Naive thymus-derived CD4-positive, alpha-beta T cell (primary cell): ENCODE measurements at regions not wholly inside any gene's neighbourhood (a gene's known extent, or its start where the extent isn't known, plus 50 kb on each side); places are given as distances from the start of the nearest gene placed in this dataset.
"Not testable (repeated sequence)": the region's sequence is repeated elsewhere in the genome, so short reads cannot be mapped to it uniquely, and the experiment has no call there.

Source experiments
- ATAC-seq: fragments of 150-1000 bp; cut with Tn5 transposase; 2 replicates; pipeline ENCODE4 v1.10.0; 2021; ENCODE audit warnings: mild to moderate bottlenecking, moderate library complexity
- CTCF ChIA-PET: fragments of 350-600 bp; sonication (Branson Sonifier 250); formaldehyde crosslinking; loops from one replicate; lab custom pipeline; 2021; ENCODE audit warnings: antibody characterized with exemption; lab: Charles Lee
- POLR2A ChIA-PET: fragments of 350-600 bp; sonication (Branson Sonifier 250); formaldehyde crosslinking; loops from one replicate; lab custom pipeline; 2021; ENCODE audit warnings: antibody characterized with exemption, inconsistent platforms; lab: Charles Lee
- DNase-seq, 9 donors: peaks; one replicate each; pipeline versions ENCODE4 v3.0.0 to v3.0.0-alpha.2; 2020 to 2022; ENCODE audit warnings: mixed read lengths in 1 of 9
- H3K27ac ChIP-seq: one replicate; pipeline ENCODE4 v1.7.0; 2013; ENCODE audit warnings: mild to moderate bottlenecking, low read depth, low read length, moderate library complexity
- H3K27me3 ChIP-seq, 2 donors: one replicate each; pipeline ENCODE4 v1.7.0; 2013; ENCODE audit warnings: low read length in 2 of 2, mild to moderate bottlenecking in 2 of 2, moderate library complexity in 2 of 2; ENCODE audit not compliant: control insufficient read depth in 2 of 2, insufficient read depth in 2 of 2
- H3K36me3 ChIP-seq, 3 experiments: 1 replicate in 2 of 3; 2 replicates in 1 of 3; pipeline ENCODE4 v1.7.0; 2013; ENCODE audit warnings: low read length in 3 of 3, mild to moderate bottlenecking in 3 of 3, moderate library complexity in 1 of 3; ENCODE audit not compliant: insufficient read depth in 3 of 3, control insufficient read depth in 2 of 3
- H3K4me1 ChIP-seq, 2 donors: one replicate each; pipeline ENCODE4 v1.7.0; 2013; ENCODE audit warnings: low read length in 2 of 2, mild to moderate bottlenecking in 2 of 2, moderate library complexity in 1 of 2; ENCODE audit not compliant: control insufficient read depth in 2 of 2, insufficient read depth in 2 of 2
- H3K4me3 ChIP-seq: 2 replicates; pipeline ENCODE4 v1.7.0; 2013; ENCODE audit warnings: mild to moderate bottlenecking, low read length
- H3K9me3 ChIP-seq, 3 experiments: 1 replicate in 2 of 3; 2 replicates in 1 of 3; pipeline ENCODE4 v1.7.0; 2013; ENCODE audit warnings: low read length in 3 of 3; ENCODE audit not compliant: control insufficient read depth in 2 of 3
- H3K27ac Mint-ChIP-seq, 9 donors: one replicate each; pipeline ENCODE4 v1.8.0; 2020 to 2022; ENCODE audit warnings: mixed read lengths in 9 of 9, mild to moderate bottlenecking in 8 of 9, moderate library complexity in 5 of 9, inconsistent platforms in 2 of 9
- H3K27me3 Mint-ChIP-seq, 5 donors: one replicate each; pipeline ENCODE4 v1.8.0; 2021 to 2022; ENCODE audit warnings: mixed read lengths in 5 of 5, mild to moderate bottlenecking in 1 of 5
- H3K36me3 Mint-ChIP-seq, 5 donors: one replicate each; pipeline ENCODE4 v1.8.0; 2020 to 2022; ENCODE audit warnings: mixed read lengths in 5 of 5, mild to moderate bottlenecking in 3 of 5, inconsistent platforms in 1 of 5
- H3K4me1 Mint-ChIP-seq, 7 donors: one replicate each; pipeline ENCODE4 v1.8.0; 2020 to 2022; ENCODE audit warnings: mixed read lengths in 7 of 7, mild to moderate bottlenecking in 3 of 7, inconsistent platforms in 1 of 7
- H3K4me3 Mint-ChIP-seq, 10 donors: one replicate each; pipeline ENCODE4 v1.8.0; 2020 to 2022; ENCODE audit warnings: mild to moderate bottlenecking in 10 of 10, mixed read lengths in 10 of 10, moderate library complexity in 6 of 10, inconsistent platforms in 2 of 10
- H3K9me3 Mint-ChIP-seq, 11 donors: one replicate each; pipeline ENCODE4 v1.8.0; 2020 to 2022; ENCODE audit warnings: mixed read lengths in 11 of 11, mild to moderate bottlenecking in 4 of 11, inconsistent platforms in 1 of 11, moderate library complexity in 1 of 11
- intact Hi-C, 2 donors: fragments of 100-400 bp; cut with micrococcal nuclease; formaldehyde crosslinking; loops; one replicate each; pipeline ENCODE4 v1.15.1; 2023

DNA sequence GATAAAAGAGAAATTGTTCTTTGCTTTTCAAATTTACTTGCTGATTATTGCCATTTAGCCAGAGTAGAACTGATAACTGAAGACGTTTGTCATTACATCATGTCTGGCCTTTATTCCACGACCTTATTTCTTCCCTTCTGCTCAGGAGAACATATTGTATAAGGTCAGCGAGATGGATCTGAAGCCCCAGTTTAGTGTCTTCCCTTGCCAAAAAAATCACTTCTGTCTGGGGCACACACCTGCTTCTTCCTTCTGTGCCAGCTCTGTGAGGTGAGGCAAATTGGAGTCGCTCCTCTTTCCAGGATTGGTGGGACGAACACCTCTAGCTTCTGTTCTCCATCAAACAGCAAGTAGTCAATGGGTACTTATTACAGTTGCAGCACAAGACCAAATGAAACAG is 250.3 kb upstream of the CRBN start:
- Mint-ChIP-seq H3K27ac (no peak overlapping the region), H3K4me1 (no peaks in the 10 kb centered on the region), H3K9me3 (peaks cover 0 to 6% (median 0%) of the 10 kb centered on the region in 11 donors), H3K27me3 (peaks cover 0 to 18% (median 4%) of the 10 kb centered on the region in 5 donors), H3K4me3 (no peak overlapping the region), H3K36me3 (no peaks in the 10 kb centered on the region)
- H3K9me3 ChIP-seq = no peaks in the 10 kb centered on the region
- DNase-seq = no peak
- POLR2A ChIA-PET = no interaction called here
- intact Hi-C loops = no loop called here
- H3K4me3 ChIP-seq = no peak overlapping the region
- CTCF ChIA-PET = no interaction called here
- no peaks in the 10 kb centered on the region for H3K27me3 ChIP-seq
- no peaks in the 10 kb centered on the region for H3K36me3 ChIP-seq
- H3K27ac ChIP-seq = no peak overlapping the region
- H3K4me1 ChIP-seq = no peaks in the 10 kb centered on the region
- no peak for ATAC-seq

DNA sequence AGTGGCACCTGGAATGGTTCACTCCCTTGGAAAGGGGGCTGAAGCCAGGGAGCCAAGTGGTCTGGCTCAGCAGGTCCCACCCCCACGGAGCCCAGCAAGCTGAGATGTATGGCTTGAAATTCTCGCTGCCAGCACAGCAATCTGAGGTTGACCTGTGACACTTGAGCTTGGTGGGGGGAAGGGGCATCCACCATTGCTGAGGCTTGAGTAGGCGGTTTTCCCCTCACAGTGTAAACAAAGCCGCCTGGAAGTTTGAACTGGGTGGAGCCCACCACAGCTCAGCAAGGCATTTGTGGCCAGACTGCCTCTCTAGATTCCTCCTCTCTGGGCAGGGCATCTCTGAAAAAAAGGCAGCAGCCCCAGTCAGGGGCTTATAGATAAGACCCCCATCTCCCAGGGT is 228.2 kb upstream of the CRBN start:
- H3K4me1 Mint-ChIP-seq, H3K36me3 ChIP-seq, H3K4me3 Mint-ChIP-seq, H3K9me3 ChIP-seq, H3K27me3 ChIP-seq, H3K27ac ChIP-seq, intact Hi-C loops, POLR2A ChIA-PET, H3K4me3 ChIP-seq, H3K36me3 Mint-ChIP-seq, CTCF ChIA-PET, ATAC-seq, H3K4me1 ChIP-seq, H3K27ac Mint-ChIP-seq, DNase-seq: not testable (repeated sequence)
- peaks cover 4 to 49% (median 9%) of the 10 kb centered on the region in 11 donors for H3K9me3 Mint-ChIP-seq
- peaks cover 0 to 25% (median 9%) of the 10 kb centered on the region in 5 donors for H3K27me3 Mint-ChIP-seq

DNA sequence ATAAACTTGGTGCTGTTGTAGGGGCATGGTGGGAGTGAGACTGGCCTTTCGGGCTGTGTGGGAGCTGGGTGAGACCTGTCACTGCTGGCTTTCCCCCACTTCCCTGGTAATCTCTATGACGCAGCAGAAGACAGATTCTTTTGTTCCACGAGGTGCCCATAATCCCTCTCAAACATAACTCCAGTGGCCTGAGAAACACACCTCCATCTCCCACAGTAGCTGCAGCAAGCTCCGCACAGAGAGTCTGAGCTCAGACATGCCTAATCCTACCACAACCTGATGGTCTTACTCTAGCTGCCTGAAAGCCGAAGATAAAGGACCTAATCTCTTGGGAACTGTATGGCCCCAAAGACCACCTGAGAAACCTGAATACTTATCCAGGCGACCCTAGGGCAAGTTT is 225.6 kb upstream of the CRBN start:
- H3K36me3 Mint-ChIP-seq = peaks cover 0 to 9% (median 0%) of the 10 kb centered on the region in 5 donors
- DNase-seq (no peak), ATAC-seq (no peak)
- Histone ChIP-seq H3K4me1 (no peaks in the 10 kb centered on the region), H3K36me3 (no peaks in the 10 kb centered on the region), H3K27ac (no peak overlapping the region), H3K4me3 (no peak overlapping the region), H3K27me3 (no peaks in the 10 kb centered on the region), H3K9me3 (peaks cover 0 to 8% (median 0%) of the 10 kb centered on the region in 3 experiments)
- H3K27ac Mint-ChIP-seq = no peak overlapping the region
- peaks cover 0 to 38% (median 18%) of the 10 kb centered on the region in 5 donors for H3K27me3 Mint-ChIP-seq
- intact Hi-C loops = no loop called here
- H3K4me1 Mint-ChIP-seq = no peaks in the 10 kb centered on the region
- POLR2A ChIA-PET = no interaction called here
- peaks cover 6 to 52% (median 12%) of the 10 kb centered on the region in 11 donors for H3K9me3 Mint-ChIP-seq
- CTCF ChIA-PET = no interaction called here
- H3K4me3 Mint-ChIP-seq = no peak overlapping the region

DNA sequence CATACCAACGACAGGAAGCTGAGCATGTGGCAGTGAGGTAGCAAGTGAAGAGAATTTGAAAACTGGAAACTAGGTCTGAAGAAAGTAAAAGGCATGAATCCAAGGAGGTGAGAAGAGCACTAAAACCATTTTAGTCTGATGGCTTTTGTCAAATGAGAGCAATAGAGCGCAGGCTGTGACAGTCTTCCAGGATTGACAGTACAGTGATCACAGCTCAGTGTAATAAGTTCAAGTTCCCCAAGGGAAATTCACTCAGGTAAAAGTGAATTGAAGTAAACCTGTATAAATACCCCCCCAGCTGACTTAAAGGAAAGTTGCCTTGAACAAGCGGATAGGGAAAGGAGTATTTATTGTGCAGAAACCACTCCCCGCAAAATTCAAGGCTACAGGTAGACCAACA is 224.2 kb upstream of the CRBN start:
- H3K4me3 ChIP-seq = no peak overlapping the region
- DNase-seq (no peak), ATAC-seq (no peak)
- peaks cover 0 to 8% (median 0%) of the 10 kb centered on the region in 3 experiments for H3K9me3 ChIP-seq
- H3K36me3 ChIP-seq = no peaks in the 10 kb centered on the region
- no peaks in the 10 kb centered on the region for H3K4me1 Mint-ChIP-seq
- H3K4me3 Mint-ChIP-seq = no peak overlapping the region
- H3K27ac ChIP-seq = no peak overlapping the region
- ChIA-PET POLR2A (no interaction called here), CTCF (no interaction called here)
- H3K27ac Mint-ChIP-seq = no peak overlapping the region
- no peaks in the 10 kb centered on the region for H3K27me3 ChIP-seq
- H3K4me1 ChIP-seq = no peaks in the 10 kb centered on the region
- H3K27me3 Mint-ChIP-seq = peaks cover 0 to 47% (median 18%) of the 10 kb centered on the region in 5 donors
- peaks cover 4 to 55% (median 16%) of the 10 kb centered on the region in 11 donors for H3K9me3 Mint-ChIP-seq
- peaks cover 0 to 11% (median 0%) of the 10 kb centered on the region in 5 donors for H3K36me3 Mint-ChIP-seq
- intact Hi-C loops = no loop called here

DNA sequence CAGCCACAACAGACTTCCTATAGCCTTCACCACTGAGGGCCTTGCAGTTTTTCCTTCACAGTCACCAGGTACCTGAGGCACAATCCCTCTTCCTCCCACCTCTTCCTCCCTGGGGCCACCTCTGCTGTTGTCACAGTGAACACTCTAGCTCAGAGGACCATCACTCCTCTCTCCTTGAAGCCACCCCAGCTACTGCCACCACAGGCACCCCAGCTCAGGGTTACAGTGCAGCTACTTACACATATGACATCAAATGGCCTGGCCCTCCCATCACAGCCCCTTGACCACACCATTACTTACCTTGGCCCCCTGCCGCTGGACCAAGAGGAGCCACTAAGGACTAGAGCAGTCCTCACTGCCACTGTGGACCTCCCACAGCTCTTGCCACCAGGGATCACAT is 213.5 kb upstream of the CRBN start:
- Mint-ChIP-seq H3K9me3 (peaks cover 0 to 17% (median 4%) of the 10 kb centered on the region in 11 donors), H3K4me3 (no peak overlapping the region), H3K27me3 (peaks cover 0 to 6% (median 0%) of the 10 kb centered on the region in 5 donors), H3K36me3 (peaks cover 0 to 3% (median 0%) of the 10 kb centered on the region in 5 donors), H3K4me1 (no peaks in the 10 kb centered on the region), H3K27ac (no peak overlapping the region)
- Histone ChIP-seq H3K36me3 (no peaks in the 10 kb centered on the region), H3K4me1 (no peaks in the 10 kb centered on the region), H3K27me3 (no peaks in the 10 kb centered on the region), H3K9me3 (no peaks in the 10 kb centered on the region), H3K4me3 (no peak overlapping the region), H3K27ac (no peak overlapping the region)
- POLR2A ChIA-PET = no interaction called here
- intact Hi-C loops = no loop called here
- DNase-seq (no peak), ATAC-seq (no peak)
- CTCF ChIA-PET = interaction anchor here (0.6 kb wide), 1 partner anchor 1030 kb away, joined by 5 read pairs; no protein-coding TSS in a partner anchor

DNA sequence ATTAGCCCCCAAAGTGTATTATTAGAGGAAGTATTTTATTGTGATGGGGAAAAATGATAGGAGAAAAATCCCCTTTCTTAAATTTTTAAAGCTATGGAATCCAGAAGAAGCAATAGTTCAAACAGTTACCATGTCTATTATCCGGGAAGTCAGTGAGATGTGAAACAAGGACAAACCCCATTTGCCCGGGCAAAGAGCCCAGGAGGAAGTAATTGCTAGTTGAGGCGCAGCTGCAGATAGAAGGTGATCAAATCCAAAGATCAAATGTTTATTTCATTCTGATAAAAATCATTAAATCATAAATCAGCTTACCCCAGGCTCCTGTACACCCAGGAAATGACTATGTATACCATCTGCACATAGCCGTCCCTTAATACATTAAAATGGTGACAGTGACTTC is 204.0 kb upstream of the CRBN start:
- no peak for ATAC-seq
- POLR2A ChIA-PET = no interaction called here
- Mint-ChIP-seq H3K27me3 (peaks cover 0 to 13% (median 4%) of the 10 kb centered on the region in 5 donors), H3K9me3 (peaks cover 0 to 7% (median 0%) of the 10 kb centered on the region in 11 donors), H3K4me3 (no peak overlapping the region), H3K36me3 (peaks cover 0 to 4% (median 0%) of the 10 kb centered on the region in 5 donors), H3K27ac (no peak overlapping the region), H3K4me1 (no peaks in the 10 kb centered on the region)
- H3K4me1 ChIP-seq = no peaks in the 10 kb centered on the region
- CTCF ChIA-PET = no interaction called here
- H3K27me3 ChIP-seq = no peaks in the 10 kb centered on the region
- H3K36me3 ChIP-seq = no peaks in the 10 kb centered on the region
- H3K4me3 ChIP-seq = no peak overlapping the region
- DNase-seq = no peak
- no peaks in the 10 kb centered on the region for H3K9me3 ChIP-seq
- H3K27ac ChIP-seq = no peak overlapping the region
- intact Hi-C loops = no loop called here

DNA sequence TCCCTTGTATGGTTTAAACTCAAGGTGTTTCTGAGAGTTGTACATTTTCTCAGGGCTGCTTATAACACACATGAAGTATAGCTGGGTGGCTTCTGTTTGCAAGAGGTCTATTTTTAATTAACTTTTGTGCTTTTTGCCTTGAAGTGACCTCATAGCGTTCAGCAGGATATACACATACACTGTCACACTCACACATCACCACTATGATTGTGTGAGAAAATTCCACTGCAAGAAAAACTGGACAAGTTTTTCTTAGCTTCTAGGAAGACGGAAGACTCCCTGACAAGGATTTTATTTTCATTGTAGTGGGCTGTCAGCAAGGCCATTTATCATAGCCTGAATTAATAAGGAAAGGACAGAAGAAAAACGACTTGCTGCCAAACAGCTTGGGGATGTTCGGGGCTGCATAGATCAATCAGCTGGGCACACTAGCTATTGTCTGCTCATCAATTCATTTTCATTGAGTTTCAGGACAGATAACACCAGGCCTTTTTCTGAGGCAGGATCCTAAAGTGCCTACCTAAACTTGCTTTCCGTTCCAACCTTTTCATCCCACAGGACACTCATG is 192.8 kb upstream of the CRBN start:
- Histone ChIP-seq H3K4me3 (no peak overlapping the region), H3K27me3 (no peaks in the 10 kb centered on the region), H3K4me1 (no peaks in the 10 kb centered on the region), H3K27ac (no peak overlapping the region), H3K9me3 (no peaks in the 10 kb centered on the region), H3K36me3 (no peaks in the 10 kb centered on the region)
- Mint-ChIP-seq H3K4me1 (no peaks in the 10 kb centered on the region), H3K27me3 (peaks cover 0 to 12% (median 0%) of the 10 kb centered on the region in 5 donors), H3K27ac (no peak overlapping the region), H3K36me3 (peaks cover 0 to 9% (median 0%) of the 10 kb centered on the region in 5 donors), H3K4me3 (no peak overlapping the region), H3K9me3 (peaks cover 0 to 28% (median 11%) of the 10 kb centered on the region in 11 donors)
- POLR2A ChIA-PET = no interaction called here
- CTCF ChIA-PET = no interaction called here
- DNase-seq (no peak), ATAC-seq (no peak)
- intact Hi-C loops = no loop called here
